ENCODE measurements at regions not wholly inside any gene's neighbourhood (a gene's known extent, or its start where the extent isn't known, plus 50 kb on each side); places are given as distances from the start of the nearest gene placed in this dataset.
A peak's percentile ranks its signal among the peaks of the same experiment; 100 is the strongest.
"Not testable (repeated sequence)": the region's sequence is repeated elsewhere in the genome, so short reads cannot be mapped to it uniquely, and the experiment has no call there.

DNA sequence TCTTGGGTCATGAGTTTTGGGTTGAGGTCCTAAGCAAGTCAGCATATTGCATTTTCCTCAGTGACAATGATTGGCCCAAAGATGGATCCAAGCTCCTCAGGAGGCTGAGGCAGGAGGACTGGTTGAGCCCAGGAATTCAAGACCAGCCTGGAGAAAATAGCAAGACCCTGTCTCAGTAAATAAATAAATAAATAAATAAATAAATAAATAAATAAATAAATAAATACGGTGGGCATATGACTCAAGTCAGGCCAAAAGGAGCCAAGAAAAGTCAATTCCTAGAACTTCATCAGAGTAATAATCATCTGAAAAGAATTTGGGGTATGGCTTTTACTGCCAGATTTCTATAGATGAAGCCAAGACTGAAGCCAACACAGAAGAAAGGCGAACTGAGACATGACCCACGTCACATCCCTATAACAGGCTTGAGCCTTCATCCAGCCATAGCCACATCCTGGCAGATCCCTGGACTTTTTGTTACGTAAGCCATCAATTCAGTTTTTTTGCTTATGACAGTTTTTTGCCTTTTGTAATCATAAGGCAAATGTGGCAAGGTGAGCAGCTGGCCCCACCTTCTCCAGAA, 88.5 kb upstream of the NFASC start:
- DNase-seq: no peak

DNA sequence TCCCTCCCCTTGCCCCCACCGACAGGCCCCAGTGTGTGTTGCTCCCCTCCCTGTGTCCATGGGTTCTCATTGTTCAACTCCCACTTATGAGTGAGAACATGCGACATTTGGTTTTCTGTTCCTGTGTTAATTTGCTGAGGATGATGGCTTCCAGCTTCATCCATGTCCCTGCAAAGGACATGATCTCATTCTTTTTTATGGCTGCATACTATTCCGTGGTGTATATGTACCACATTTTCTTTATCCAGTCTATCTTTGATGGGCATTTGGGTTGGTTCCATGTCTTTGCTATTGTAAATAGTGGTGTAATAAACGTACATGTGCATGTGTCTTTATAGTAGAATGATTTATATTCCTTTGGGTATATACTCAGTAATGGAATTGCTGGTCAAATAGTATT, 85.6 kb upstream of the NFASC start:
- DNase-seq: not testable (repeated sequence)

DNA sequence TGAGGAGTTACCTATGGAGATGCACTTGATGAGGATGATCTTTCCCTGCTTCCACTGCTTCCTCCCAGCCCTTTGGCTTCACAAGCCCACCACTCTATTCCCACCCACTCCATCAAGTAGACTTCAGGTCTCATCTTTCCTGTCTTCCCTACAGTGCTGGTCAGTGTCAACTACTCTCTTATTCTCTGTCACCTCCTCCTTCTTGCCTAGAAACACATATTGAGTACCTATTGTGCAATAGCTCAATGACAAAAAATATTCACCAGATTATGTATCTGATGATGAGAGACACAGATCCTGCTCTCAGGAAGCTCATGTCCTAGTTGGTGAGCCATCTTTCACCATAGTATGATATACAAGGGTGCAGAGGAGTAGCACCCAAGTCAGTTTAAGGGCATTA, 82.2 kb upstream of the NFASC start:
- no peak for DNase-seq

DNA sequence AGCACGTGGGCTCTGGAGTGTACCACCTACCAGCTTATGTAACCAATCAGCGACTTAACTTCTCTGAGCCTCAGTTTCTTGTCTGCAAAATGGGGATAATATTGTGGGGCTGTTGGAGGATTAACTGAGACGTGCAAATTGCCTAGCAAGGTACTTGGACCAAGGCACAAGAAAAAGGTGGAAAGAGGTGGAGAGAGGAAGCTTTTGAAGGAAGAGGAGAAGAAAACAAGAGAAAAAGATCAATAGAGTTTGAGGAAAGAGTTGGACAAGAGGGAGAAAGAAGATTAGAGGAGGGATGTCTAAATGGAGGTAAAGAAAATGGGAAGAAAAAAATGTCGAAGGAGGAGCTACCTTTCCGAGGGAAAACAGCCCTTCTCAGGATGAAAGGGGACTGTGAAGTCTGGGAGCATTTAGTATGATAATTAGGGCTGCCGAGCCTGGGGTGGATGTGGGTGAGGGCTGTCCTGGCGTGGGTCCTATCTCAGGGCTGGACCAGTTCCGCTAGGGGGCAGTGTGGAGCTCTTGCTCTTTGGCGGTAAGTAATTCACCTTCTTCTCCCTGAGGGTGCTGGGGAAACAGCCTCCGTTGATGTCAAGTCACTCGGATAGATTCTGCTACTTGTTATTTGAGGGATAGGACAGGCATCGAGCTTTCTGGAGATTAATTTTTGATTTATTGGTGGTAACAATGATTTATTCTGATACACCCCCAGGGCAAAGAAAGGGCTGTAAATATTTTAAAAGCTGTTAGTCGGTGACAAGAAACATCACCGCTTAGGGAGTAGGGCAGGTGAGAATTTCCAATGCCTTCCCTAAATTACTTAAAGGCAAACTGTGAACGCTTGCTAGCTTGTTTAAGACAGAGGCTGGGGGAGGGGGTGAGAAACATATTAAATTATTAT, 79.0 kb upstream of the NFASC start:
- peak; percentile 95 for DNase-seq

DNA sequence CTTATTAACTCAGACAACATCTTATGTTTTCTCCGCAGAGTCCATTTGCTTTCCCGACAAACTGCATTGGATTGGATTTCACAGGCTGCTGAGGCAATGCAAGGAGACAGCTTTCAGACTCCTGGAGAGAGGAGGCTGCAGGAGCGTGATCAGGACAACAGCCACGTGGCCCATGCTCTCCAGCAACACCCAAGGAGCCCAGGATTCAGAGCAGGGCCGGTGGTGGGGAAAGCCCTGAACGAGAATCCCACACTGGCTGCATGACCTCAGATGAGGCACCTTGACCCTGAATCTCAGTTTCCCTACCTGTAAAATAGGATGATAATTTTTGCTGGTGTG, 78.3 kb upstream of the NFASC start:
- no peak for DNase-seq

DNA sequence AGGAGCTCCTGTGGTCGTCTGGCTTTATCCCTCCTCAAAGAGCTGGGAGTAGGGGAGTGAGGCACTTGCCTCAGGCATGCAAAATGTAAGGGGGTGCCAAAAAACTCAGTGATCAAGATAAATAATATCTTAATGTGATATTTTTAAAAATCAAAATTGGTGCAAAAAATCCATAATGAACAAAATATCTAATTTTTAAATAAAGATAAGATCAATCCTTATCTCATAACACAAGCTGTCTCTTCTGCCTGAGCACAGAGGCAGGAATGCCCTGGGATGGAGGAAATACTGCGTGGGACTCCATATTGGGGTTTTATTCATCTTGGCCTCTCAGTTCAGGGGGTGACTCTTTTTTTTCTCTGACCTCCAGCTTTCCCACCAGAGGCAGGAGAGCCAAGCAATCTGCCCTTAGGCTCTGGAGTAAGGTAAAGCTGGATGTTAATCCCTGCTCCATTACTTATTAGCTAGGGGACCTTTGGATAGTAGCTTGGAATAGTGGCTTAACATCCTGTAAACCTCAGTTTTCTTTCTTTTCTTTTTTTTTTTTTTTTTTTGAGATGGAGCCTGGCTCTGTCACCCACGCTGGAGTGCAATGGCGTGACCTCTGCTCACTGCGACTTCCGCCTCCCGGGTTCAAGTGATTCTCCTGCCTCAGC, 77.3 kb upstream of the NFASC start:
- DNase-seq: no peak

DNA sequence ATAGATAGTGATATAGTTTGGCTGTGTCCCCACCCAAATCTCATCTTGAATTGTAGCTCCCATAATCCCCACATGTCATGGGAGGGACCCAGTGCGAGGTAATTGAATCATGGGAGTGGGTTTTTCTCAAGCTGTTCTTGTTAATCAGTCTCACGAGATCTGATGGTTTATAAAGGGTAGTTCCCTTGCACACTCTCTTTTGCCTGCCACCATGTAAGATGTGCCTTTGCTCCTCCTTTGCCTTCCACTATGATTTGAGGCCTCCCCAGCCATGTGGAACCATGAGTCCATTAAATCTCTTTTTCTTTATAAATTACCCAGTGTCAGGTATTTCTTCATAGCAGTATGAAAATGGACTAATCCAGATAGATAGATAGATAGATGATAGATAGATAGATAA, 73.8 kb upstream of the NFASC start:
- not testable (repeated sequence) for DNase-seq

DNA sequence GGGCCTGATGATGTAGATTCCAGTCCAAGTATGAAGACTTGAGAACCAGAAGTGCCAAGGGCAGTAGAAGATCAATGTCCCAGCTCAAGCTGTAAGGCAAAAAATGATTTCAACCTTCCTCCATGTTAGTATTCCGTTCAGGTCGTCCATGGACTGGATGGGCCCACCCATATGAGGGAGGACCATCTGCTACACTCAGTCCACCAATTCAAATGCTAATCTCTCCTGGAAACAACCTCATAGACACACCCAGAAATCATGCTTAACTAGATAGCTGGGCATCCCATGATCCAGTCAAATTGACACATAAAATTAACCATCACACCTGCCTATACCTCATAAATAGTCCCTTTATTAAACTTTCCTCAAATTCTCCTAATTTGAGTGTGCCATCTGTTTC, 73.3 kb upstream of the NFASC start:
- DNase-seq: no peak

DNA sequence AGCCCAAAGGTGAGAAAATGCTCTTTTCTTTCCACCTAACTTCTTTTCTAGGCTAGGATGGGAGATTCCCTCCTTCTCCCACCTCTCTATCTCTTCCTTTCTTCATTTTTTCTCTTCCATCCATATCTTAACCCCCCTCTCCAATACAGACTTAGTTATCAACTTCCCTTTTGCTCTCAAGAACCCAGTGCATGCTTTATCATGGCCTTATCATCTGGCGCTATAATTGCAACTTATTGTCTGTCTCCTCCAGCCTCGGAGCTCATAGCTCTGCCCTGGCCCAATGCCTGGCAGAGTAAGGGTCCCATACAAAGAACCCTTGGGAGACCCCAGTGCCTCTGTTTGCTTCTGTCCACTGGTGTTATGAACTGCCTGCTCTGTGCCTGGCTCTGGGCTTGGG, 71.0 kb upstream of the NFASC start:
- DNase-seq: no peak

DNA sequence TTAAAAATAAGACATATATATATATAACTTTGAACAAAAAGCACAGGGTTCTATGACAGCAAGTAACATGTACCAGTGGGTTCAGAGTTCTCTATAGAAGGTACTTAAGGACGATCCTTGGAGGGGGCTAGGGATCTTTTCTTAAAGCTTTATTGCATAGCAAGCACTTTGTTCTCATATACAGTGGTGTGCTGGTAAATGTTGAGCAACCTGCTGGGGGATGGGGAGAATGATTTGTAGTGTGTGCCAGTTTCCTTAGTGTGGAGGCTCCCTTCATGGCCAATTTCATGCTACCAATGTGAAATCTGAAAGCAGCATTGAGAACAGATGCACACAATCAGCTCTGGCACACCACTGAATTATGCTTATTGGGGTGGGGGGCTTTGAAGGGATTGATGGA, 69.5 kb upstream of the NFASC start:
- DNase-seq: no peak

DNA sequence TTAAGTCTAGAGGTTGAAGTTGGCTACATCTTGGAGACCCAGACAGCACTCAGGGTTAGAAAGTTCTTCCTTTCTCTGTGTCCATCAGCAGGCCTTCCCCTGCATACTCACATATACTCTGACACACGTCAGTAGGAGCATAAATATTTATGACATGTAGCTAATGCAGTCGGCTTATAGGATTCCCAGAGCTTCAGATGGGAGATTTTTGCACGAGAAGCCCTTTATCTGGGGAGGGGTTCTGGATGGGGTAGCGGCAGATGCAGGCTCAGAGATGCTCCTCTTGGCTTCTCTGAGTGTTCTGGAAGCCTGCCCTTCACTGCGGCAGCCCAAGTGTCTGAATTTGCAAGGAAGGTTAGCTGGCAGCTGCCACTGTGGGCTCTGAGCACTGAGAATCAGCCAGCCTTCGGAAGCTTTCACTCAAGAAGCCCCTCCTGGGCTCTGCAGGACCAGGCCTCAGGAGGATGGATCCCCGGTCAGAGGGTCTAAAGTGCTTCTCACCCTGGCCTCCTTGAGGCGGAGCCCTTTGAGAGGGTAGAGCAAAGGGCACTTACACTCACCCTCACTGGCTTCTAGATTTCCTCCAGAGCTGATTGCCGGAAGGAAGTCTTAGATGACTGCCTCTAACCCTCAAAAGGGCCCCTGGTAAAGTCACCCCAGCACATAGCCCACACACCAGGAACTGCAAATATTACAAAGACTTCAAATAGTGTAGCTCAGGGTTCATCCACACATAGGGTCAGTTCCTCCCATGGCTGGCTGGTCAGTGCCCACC, 68.1 kb upstream of the NFASC start:
- no peak for DNase-seq

DNA sequence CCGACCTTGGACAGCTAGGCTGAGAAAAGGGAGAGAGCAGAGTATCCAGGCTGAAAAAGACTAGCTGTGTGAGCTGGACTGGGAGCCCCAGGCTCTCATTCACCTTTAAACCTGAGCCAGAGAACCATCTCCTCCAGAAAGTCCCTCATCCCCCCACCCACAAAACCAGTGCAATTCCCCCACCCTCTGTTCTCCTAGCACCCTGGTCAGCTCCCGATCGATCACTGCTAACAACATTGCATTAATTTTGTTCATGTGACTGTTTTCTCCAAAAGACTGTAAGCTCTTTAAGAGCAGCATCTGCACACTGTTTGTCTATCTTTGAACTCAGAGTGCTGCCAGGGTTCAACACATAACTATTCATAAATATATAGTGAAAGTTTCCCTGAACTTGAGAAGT, 67.1 kb upstream of the NFASC start:
- DNase-seq: no peak

DNA sequence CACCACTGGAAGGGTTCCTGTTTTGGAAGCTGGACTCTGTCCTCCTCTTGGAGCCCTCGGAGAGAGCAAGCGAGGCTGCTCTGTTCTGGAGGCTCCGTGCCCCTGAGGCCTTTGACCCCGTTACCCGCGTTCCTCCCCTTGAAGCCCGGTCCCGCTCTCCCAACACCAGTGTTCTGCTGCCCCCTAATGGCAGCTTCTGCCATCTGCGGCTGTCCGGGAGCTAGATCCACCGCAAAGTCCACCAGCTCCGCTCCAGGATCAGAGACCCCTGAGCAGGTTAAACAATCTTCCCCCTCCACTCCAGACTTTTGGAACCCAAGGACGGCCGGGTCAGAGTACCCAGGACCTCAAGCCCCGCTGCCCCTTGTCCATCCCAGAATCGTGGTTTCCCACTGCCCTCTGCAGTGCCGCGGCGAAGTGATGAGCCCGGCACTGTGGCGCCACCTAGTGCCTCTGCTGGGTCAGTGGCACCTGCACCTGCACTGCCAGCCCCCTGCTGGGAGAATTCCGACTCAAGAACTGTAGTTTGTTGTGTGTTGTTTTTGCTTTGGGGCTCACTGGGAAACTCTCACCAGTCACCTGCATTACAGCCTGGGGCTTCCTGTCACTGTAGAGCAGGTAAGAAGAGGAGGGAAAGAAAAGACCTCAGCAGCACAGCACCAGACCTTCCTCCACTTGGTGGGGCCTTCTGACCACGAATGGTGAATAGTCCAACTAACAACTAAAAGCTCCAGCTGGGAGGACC, 63.5 kb upstream of the NFASC start:
- peak; percentile 91 for DNase-seq

DNA sequence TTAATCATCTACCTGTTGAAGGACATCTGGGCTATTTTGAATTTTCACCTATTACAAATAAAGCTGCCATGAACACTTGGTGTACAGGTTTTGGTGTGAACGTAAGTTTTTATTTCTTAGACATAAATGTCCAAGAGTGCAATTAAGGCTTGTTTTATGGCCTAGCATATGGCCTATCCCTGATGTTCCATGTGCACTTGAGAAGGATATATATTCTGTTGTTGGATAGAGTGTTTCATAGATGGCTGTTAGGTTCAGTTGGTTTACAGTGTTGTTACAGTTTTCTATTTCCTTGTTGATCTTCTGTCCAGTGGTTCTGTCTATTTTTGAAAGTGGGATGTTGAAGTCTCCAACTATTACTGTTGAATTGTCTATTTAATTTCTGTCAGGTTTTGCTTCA, 61.2 kb upstream of the NFASC start:
- no peak for DNase-seq

DNA sequence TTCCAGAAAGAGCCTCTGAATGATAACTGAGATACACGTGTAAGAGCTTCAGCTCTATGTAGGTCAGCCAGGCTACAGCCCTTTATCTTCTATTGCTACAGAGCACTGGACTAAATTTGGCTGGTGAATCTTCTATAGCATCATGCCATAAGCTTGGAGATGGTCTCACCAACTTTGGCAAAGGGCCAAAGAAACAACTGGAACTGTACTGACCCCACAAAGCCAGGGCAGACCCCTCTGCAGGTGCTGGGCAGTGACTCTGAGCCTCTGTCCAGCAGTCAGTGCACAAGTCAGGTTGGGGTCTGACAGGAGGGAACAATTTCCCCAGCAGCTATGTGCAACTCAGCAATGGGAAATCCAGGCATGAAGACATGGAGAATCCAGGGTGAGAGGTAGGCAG, 57.8 kb upstream of the NFASC start:
- no peak for DNase-seq

DNA sequence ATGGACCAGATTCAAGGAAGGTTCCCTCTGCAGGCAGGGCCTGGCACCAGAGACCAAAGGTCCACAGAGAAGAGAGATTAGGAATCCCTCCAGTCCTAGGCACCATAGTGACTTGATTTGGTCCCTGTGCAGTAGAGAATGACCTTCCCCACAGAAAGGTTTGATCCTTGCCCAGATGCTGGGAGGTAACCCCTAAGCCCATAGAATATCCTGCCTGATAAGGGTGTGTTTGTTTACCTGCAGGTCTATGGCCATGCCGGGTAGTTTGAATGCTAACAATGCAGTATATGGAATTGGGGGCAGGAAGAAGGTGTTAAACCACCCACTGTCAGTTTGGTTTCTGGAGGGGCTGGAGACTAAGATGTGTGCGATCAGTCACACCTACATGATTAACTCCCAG, 57.1 kb upstream of the NFASC start:
- DNase-seq: no peak

DNA sequence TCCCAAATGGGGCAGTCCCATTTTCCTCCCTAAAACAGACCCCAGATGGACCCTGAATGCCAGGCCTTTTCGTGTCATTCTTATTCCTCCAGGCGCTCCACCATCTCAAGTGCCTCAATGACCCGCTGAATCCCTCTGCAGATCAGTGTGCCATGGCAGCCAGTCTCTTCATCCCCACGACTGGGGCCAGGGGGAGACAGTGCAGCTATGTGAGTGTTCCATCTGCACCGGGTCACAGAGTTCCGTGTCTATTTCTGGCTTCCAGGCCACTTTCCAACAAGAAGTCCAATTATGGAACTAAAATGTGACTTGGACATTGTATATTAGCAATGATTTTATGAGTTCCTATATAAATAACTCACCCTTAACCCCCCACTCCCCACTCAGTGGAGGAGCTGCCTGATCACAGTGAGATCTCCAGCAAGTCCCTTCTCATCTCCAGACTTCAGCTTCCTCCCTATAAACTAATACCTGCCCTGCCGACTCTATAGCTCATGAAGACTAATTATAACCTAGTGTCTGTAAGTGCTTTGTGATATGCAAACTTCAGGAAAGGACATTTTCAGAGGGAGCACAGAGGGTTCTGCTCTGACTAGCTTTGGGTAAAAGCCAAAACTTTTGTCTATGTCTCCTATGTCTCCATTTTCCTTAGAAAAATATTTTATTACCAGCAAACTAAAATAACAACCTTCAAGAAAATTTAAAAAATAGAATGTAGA, 56.3 kb upstream of the NFASC start:
- DNase-seq: no peak

DNA sequence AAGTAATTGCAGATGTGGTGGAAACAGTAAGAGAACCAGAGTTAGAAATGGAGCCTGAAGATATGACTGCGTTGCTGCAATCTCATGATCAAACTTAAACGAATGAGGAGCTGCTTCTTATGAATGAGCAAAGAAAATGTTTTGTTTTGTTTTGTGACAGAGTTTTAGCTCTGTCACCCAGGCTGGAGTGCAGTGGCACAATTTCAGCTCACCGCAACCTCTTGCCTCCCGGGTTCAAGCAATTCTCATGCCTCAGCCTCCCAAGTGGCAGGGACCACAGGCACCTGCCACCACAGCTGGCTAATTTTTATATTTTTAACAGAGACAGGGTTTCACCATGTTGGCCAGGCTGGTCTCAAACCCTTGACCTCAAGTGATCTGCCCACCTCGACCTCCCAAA, 53.3 kb upstream of the NFASC start:
- no peak for DNase-seq

DNA sequence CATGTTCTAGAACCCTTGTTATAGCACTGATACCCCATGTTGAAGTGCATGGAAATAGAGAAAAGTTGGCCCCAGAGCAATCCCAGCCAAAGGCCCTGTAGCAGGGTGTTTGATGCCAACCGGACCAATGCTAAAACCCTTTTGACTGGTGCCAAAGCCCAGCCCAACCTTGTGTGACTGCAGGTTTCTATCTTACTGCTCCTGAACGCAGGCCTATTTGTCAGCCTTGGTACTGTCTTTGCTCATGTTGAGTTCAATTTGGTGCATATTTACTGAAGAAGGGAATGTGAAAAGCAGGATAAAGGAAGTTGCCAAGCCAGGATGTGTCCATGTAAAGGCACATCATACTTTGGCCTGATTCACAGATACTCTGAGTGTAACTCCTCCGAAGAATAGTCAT, 51.7 kb upstream of the NFASC start:
- DNase-seq: no peak

DNA sequence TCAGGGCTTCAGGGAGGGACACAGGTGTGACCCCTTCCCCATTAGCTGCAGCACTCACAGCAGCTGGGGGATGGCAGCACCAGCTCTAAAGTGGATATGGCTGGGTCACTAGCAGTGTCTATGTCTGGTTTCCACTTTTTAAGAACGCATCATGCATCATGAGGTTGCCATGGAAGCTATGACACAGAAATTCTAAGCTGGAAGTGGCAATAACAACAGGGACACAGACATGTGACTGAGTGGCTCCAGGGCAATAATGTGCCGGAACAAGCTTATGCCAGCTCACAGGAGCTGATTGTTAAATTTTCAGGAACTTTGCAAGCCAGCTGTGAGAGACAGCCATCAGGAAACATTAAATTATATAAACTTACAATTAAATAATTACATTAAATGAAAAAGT, 51.2 kb upstream of the NFASC start:
- DNase-seq: no peak

Measured in stimulated activated CD8-positive, alpha-beta memory T cell treated with anti-CD3 and anti-CD28 coated beads, Interleukin-4, amount 100 ng/mL, for 48 hours (primary cell).